HL-60 (cell line): ENCODE measurements at regions not wholly inside any gene's neighbourhood (a gene's known extent, or its start where the extent isn't known, plus 50 kb on each side); places are given as distances from the start of the nearest gene placed in this dataset.

Source experiments
- DNase-seq, 2 experiments: peaks; one replicate each; pipeline ENCODE4 v3.0.0-alpha.2; 2010 to 2020; ENCODE audit warnings: low read depth in 1 of 2, low spot score in 1 of 2
- H3K27ac ChIP-seq: fragments of 250-450 bp; sonication (Bioruptor Pico); replicated peaks from 2 replicates; pipeline ENCODE4 v1.5.1; 2020; ENCODE audit warnings: mild to moderate bottlenecking, moderate library complexity
- H3K27me3 ChIP-seq: fragments of 250-450 bp; sonication (Bioruptor Pico); 2 replicates; pipeline ENCODE4 v1.5.1; 2021; ENCODE audit warnings: mild to moderate bottlenecking, moderate library complexity; ENCODE audit not compliant: insufficient read depth, poor library complexity, severe bottlenecking
- H3K4me3 ChIP-seq: replicated peaks from 2 replicates; pipeline ENCODE4 v1.5.1; 2011; ENCODE audit warnings: mild to moderate bottlenecking, control low read depth, low read length; ENCODE audit not compliant: insufficient read depth
- GABPA ChIP-seq: IDR thresholded peaks from 2 replicates; pipeline ENCODE4 v1.6.1; 2012; ENCODE audit warnings: low read depth
- POLR2AphosphoS5 ChIP-seq: IDR thresholded peaks from 2 replicates; pipeline ENCODE4 v1.6.1; 2012; ENCODE audit warnings: low read depth
- SPI1 ChIP-seq: IDR thresholded peaks from 2 replicates; pipeline ENCODE4 v1.6.1; 2012; ENCODE audit warnings: low read depth, mild to moderate bottlenecking, borderline replicate concordance
- TF ChIP-seq, protein P1 (sequence below): IDR thresholded peaks from one replicate; pipeline ENCODE4 v1.5.1; 2011; ENCODE audit warnings: low read length, control low read depth, inconsistent platforms; ENCODE audit not compliant: insufficient read depth
- TF ChIP-seq, protein P2 (sequence below): IDR thresholded peaks from 2 replicates; pipeline ENCODE4 v1.6.1; 2012; ENCODE audit warnings: low read depth; ENCODE audit not compliant: insufficient replicate concordance

DNA sequence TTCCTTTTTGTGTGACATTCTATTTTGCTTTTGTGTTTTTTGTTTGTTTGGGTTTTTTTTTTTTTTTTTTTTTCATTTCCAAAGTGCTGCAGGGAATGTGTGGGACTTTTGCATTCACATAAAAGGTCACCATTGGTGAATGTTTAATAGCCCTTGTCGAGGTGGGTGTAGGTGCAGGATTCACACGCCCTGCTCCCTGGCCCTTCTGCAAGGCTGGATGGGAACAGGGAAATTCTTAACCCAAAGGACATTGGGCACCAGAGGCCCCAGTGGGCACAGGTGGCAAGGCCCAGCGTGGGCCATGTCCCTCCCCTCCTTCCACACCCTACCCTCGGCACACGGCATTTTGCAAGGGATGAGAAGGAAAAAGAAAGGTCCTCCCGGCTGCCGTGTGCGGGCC is 50.4 kb upstream of the NOTCH1 start:
- Histone ChIP-seq H3K27ac (no peak overlapping the region), H3K4me3 (no peak overlapping the region), H3K27me3 (no peaks in the 10 kb centered on the region)
- no peak for TF ChIP-seq POLR2AphosphoS5
- TF ChIP-seq SPI1 = no peak
- TF ChIP-seq GABPA = no peak
- TF ChIP-seq, protein P1, sequence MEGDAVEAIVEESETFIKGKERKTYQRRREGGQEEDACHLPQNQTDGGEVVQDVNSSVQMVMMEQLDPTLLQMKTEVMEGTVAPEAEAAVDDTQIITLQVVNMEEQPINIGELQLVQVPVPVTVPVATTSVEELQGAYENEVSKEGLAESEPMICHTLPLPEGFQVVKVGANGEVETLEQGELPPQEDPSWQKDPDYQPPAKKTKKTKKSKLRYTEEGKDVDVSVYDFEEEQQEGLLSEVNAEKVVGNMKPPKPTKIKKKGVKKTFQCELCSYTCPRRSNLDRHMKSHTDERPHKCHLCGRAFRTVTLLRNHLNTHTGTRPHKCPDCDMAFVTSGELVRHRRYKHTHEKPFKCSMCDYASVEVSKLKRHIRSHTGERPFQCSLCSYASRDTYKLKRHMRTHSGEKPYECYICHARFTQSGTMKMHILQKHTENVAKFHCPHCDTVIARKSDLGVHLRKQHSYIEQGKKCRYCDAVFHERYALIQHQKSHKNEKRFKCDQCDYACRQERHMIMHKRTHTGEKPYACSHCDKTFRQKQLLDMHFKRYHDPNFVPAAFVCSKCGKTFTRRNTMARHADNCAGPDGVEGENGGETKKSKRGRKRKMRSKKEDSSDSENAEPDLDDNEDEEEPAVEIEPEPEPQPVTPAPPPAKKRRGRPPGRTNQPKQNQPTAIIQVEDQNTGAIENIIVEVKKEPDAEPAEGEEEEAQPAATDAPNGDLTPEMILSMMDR = no peak
- TF ChIP-seq, protein P2, sequence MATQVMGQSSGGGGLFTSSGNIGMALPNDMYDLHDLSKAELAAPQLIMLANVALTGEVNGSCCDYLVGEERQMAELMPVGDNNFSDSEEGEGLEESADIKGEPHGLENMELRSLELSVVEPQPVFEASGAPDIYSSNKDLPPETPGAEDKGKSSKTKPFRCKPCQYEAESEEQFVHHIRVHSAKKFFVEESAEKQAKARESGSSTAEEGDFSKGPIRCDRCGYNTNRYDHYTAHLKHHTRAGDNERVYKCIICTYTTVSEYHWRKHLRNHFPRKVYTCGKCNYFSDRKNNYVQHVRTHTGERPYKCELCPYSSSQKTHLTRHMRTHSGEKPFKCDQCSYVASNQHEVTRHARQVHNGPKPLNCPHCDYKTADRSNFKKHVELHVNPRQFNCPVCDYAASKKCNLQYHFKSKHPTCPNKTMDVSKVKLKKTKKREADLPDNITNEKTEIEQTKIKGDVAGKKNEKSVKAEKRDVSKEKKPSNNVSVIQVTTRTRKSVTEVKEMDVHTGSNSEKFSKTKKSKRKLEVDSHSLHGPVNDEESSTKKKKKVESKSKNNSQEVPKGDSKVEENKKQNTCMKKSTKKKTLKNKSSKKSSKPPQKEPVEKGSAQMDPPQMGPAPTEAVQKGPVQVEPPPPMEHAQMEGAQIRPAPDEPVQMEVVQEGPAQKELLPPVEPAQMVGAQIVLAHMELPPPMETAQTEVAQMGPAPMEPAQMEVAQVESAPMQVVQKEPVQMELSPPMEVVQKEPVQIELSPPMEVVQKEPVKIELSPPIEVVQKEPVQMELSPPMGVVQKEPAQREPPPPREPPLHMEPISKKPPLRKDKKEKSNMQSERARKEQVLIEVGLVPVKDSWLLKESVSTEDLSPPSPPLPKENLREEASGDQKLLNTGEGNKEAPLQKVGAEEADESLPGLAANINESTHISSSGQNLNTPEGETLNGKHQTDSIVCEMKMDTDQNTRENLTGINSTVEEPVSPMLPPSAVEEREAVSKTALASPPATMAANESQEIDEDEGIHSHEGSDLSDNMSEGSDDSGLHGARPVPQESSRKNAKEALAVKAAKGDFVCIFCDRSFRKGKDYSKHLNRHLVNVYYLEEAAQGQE = no peak
- DNase-seq = no peak

DNA sequence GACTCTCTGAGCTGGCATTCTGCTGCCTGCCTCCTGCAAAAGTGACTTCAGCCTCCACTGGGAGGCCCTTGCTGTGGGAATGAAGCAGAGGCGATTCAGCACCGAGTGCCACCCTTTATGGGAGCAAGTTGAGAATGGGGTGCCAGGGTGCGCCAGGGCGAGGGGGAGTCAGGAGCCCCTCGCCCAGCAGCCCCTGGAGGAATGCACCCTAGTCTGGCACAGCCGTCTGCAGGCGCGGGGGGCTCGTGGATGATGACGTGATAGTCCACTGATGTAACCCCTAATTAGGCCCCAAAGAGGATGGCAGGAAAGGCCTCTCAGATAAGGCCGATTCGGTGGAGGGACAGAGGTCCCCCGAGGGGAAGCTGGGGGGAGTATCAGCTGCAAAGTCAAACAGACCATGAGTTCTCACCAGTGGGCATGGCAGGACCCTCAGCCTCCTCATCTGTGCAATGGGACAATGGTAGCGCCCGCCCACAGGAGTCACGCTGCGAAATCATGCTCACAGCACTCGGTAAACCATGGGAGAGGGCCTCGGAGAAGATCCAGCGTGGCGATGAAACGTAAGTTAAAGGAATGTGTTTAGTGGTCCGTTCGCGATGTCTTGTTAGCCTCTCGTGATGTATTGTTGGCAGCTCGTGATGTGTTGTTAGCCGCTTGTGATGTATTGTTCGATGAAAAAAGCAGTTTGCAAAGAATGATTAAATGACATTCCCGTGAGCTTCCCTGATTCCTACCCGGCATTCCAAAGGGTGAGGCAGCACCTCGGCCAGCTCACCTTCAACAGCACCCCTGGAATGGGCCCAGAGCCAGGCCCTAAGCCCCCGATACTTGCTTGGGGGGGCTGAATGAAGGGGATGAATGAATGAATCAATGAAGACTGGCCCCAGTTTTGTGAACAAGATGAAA is 49.7 kb upstream of the NOTCH1 start:
- no peak overlapping the region for H3K4me3 ChIP-seq
- no peak overlapping the region for H3K27ac ChIP-seq
- TF ChIP-seq, protein P1 = no peak
- TF ChIP-seq POLR2AphosphoS5 = no peak
- no peak for TF ChIP-seq SPI1
- TF ChIP-seq, protein P2 = no peak
- no peak for TF ChIP-seq GABPA
- H3K27me3 ChIP-seq = no peaks in the 10 kb centered on the region
- no peak for DNase-seq
